22Rv1 (cell line): ENCODE measurements at regions not wholly inside any gene's neighbourhood (a gene's known extent, or its start where the extent isn't known, plus 50 kb on each side); places are given as distances from the start of the nearest gene placed in this dataset.

Experiments used
- H3K27ac ChIP-seq: fragments of 450-650 bp; 2 replicates; pipeline ENCODE4 v1.5.1; 2017
- ZFX ChIP-seq: fragments of 450-650 bp; IDR thresholded peaks from 2 replicates; pipeline ENCODE4 v1.6.1; 2017; ENCODE audit warnings: antibody characterized with exemption, borderline replicate concordance
- TF ChIP-seq, protein P1 (sequence below): fragments of 450-650 bp; IDR thresholded peaks from 2 replicates; pipeline ENCODE4 v1.5.1; 2017; ENCODE audit warnings: mild to moderate bottlenecking

DNA sequence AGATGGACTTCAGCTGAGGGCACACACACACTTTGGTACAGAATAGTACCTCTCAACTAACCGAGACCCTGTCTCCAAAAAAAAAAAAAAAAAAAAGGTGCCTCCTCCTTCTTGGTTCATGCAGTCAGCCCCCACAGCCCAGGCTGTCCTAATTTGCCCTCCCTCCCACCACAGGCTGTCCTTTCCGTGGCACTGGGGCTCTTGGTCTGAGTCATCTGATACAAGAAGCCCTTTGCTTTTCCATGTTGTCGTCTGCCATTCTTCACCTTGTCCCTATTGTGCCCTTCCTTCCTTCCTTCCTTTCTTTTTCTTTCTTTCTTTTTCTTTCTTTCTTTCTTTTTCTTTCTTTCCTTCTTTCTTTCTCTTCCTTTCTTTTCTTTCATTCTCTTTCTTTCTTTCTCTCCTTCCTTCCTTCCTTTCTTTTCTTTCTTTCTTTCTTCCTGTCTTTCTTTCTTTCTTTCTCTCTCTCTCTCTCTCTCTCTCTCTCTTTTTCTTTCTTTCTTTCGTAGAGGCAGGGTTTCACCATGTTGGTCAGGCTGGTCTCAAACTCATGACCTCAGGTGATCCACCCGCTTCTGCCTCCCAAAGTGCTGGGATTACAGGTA is 96.0 kb upstream of the IKZF1 start:
- TF ChIP-seq, protein P1, sequence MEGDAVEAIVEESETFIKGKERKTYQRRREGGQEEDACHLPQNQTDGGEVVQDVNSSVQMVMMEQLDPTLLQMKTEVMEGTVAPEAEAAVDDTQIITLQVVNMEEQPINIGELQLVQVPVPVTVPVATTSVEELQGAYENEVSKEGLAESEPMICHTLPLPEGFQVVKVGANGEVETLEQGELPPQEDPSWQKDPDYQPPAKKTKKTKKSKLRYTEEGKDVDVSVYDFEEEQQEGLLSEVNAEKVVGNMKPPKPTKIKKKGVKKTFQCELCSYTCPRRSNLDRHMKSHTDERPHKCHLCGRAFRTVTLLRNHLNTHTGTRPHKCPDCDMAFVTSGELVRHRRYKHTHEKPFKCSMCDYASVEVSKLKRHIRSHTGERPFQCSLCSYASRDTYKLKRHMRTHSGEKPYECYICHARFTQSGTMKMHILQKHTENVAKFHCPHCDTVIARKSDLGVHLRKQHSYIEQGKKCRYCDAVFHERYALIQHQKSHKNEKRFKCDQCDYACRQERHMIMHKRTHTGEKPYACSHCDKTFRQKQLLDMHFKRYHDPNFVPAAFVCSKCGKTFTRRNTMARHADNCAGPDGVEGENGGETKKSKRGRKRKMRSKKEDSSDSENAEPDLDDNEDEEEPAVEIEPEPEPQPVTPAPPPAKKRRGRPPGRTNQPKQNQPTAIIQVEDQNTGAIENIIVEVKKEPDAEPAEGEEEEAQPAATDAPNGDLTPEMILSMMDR = no peak
- no peak for TF ChIP-seq ZFX
- no peak overlapping the region for H3K27ac ChIP-seq

DNA sequence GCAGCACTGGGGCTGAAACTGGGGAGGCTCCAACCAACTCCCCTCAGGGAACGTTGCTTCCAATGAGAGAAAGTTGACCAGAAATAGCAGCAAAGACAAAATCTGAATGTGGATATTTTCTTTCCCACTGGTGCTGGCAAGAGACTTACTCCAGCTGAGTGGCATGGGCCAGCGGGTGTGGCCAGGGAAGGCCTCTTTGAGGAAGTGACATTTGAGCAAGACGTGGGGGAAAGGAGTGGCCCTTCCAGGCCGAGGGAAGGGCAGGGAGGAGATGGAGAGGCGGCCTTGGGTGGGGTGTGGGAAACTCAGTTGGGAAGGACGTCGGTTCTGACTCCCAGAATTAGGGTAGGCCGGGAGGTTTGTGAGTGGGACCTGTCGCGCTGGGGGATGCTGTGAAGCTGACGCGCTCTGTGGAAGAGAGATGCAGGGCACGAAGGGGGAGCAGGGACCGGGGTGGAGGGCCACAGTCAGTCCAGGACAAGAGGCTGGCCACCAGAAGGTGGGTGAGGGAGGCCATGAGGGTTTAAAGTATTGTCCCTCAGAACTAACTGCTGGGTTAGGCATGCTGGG is 96.7 kb upstream of the IKZF1 start:
- no peak overlapping the region for H3K27ac ChIP-seq
- no peak for TF ChIP-seq ZFX
- TF ChIP-seq, protein P1 = no peak

DNA sequence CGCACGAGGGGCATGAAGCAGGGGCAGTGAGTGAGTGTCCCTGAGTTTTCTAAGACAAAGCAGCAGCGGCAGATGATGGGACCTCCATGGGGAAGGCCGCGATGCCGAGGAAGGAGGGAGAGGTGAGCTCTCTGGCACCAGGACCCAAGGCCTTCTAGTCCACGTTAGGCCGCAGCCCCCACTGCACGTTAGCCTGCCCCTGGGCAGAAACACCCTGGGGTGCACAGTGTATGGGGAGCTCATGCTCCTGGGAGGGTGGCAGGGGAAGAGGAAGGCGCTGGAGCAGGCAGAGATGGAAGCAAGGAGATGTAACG is 97.3 kb upstream of the IKZF1 start:
- H3K27ac ChIP-seq = no peak overlapping the region

DNA sequence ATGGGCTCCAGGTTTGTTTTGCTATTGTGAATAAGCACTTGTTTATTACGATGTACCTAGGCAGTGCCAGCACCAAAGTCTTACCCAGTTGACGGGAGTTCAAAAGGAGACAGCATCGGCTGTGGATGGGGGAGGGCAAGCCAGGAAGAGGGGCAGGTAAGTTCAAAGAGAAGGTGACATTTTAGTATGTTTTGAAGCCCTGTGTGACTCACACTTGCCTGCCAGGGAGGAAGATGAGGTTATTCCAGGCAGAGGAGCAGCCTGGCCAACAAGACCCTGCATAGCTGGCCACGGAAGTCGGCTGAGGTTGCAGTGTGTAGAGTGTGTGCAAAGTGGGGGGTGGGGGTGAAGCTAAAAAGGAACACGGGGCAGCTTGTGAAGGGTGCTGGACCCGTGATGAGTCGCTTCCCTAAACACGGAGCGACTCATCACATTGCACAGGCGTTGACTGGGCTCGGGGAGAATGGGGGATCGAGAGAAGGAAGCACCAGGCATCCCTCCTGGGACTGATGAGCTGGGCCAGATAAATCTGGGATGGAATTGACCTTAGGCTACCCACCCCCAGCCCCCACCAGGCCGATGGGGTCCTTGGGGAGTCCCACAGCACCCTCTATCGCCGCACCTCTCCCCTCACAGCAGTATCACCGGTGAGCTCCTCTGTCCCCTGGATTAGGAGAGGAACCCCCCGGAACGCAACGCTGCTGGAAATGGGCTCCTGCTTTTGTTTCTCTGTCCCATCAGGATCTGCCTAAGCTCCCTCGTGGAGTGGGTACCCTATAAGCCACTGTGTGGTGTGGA is 97.9 kb upstream of the IKZF1 start:
- TF ChIP-seq, protein P1 = no peak
- TF ChIP-seq ZFX = no peak
- no peak overlapping the region for H3K27ac ChIP-seq

More for the DNA sequence above, 97.3 kb upstream of the IKZF1 start:
- no peak for TF ChIP-seq ZFX
- TF ChIP-seq, protein P1 = no peak

DNA sequence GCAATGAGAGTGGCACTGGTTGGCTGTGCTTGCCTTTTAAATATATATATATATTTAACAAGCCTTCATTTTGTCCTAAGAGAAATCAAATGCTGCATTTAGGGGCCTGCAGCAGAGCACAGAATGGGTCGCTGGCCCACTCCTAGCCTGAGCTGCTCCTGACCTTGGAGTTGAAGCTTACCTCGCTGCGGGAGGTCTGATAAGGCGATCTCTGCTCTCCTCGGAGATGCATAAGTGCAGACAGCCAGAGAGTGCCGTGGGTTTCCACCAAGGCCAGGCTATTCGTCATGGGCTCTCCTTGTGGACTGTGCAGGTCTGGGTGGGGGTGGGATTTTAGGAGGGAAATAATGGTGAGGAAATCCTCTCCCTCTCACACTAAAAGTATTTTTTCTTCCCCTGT is 99.5 kb upstream of the IKZF1 start:
- TF ChIP-seq, protein P1 = no peak
- TF ChIP-seq ZFX = no peak
- no peak overlapping the region for H3K27ac ChIP-seq

DNA sequence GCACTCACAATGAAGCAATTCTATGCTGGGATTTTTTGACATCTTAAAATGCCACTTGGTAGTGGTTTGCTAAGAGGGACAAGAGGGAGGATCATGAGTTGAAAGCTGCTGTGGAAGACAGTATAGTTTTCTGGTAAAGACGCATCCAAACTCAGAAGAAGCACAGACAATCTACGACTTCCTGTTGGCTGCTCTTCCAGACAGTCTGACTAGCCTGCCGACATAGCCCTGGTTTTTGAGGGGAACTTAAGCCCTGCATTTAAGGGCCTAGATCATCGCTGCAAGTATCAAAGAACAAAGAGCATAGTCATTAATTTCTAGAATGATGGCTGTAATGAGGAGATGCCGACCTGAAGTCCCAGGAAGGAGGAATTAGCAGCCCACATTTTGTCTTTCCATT is 99.9 kb upstream of the IKZF1 start:
- TF ChIP-seq, protein P1 = no peak
- no peak for TF ChIP-seq ZFX
- no peak overlapping the region for H3K27ac ChIP-seq

DNA sequence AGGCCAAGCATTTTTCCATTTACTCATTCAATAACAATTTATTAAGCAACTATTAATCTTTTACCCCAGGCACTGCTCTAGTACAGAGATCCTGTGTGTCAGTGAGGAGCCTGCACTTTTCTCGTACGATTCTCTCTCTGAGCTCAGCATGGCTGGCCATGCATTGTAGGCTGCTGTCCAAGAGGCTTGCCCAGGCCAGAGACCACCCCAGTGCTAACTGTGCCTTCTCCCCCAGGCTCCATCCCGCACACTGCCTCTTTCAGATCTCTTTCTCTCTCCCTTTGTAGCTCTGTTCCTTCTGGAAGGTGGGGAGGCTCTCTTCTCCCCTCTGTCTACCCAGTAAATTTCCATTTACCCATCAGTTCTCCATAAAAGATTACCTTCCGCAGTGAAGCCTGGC is 101.0 kb upstream of the IKZF1 start:
- no peak overlapping the region for H3K27ac ChIP-seq
- TF ChIP-seq, protein P1 = no peak
- no peak for TF ChIP-seq ZFX
